HEK293 (cell line): ENCODE measurements at regions not wholly inside any gene's neighbourhood (a gene's known extent, or its start where the extent isn't known, plus 50 kb on each side); places are given as distances from the start of the nearest gene placed in this dataset.
"Not testable (repeated sequence)": the region's sequence is repeated elsewhere in the genome, so short reads cannot be mapped to it uniquely, and the experiment has no call there.

Experiments
- CTCF ChIA-PET: fragments of 350-600 bp; formaldehyde crosslinking; extraction: SDS; loops from one replicate; lab custom pipeline; 2021; ENCODE audit warnings: antibody characterized with exemption; lab: Yijun Ruan, JAX
- POLR2A ChIA-PET: fragments of 300-600 bp; formaldehyde crosslinking; extraction: SDS; loops from one replicate; lab custom pipeline; 2020; ENCODE audit warnings: antibody characterized with exemption, inconsistent platforms; lab: Yijun Ruan, JAX
- H3K27ac ChIP-seq: fragments of 200-500 bp; sonication (Bioruptor generic); 2 replicates; pipeline ENCODE4 v1.5.1; 2014; ENCODE audit warnings: low read depth, low read length, control low read depth, inconsistent platforms; ENCODE audit errors: extremely low read depth
- H3K36me3 ChIP-seq, 2 experiments: fragments of 200-500 bp in 1 of 2; sonication (Bioruptor generic) in 1 of 2; 1 replicate in 1 of 2; 2 replicates in 1 of 2; pipeline ENCODE4 v1.5.1; 2014 to 2017; ENCODE audit warnings: inconsistent platforms in 2 of 2, low read length in 2 of 2; ENCODE audit not compliant: control insufficient read depth in 2 of 2, insufficient read depth in 1 of 2
- H3K4me1 ChIP-seq: fragments of 200-500 bp; sonication (Bioruptor generic); 2 replicates; pipeline ENCODE4 v1.5.1; 2014; ENCODE audit warnings: mild to moderate bottlenecking, low read length, inconsistent platforms; ENCODE audit not compliant: control insufficient read depth, insufficient read depth
- H3K4me3 ChIP-seq: 2 replicates; pipeline ENCODE4 v1.5.1; 2011; ENCODE audit warnings: low read depth, mild to moderate bottlenecking, control low read depth, low read length, moderate library complexity
- H3K9me3 ChIP-seq: fragments of 200-500 bp; sonication (Bioruptor generic); 2 replicates; pipeline ENCODE4 v1.5.1; 2014; ENCODE audit warnings: low read depth, low read length, inconsistent platforms; ENCODE audit not compliant: control insufficient read depth, insufficient read depth
- BCL11B ChIP-seq: fragments of 450-650 bp; formaldehyde crosslinking; IDR thresholded peaks from 2 replicates; pipeline ENCODE4 v1.5.1; 2016; ENCODE audit warnings: low read depth, missing biosample characterization, missing genetic modification characterization
- CTCF ChIP-seq: fragments of 450-650 bp; formaldehyde crosslinking; IDR thresholded peaks from 2 replicates; pipeline ENCODE4 v1.5.1; 2016; ENCODE audit warnings: missing biosample characterization, missing genetic modification characterization
- INSM2 ChIP-seq: fragments of 450-650 bp; formaldehyde crosslinking; IDR thresholded peaks from 2 replicates; pipeline ENCODE4 v1.5.1; 2016; ENCODE audit warnings: missing biosample characterization, missing genetic modification characterization
- OSR2 ChIP-seq: fragments of 450-650 bp; formaldehyde crosslinking; IDR thresholded peaks from 2 replicates; pipeline ENCODE4 v1.5.1; 2016; ENCODE audit warnings: missing biosample characterization, missing genetic modification characterization
- ZBTB17 ChIP-seq: fragments of 450-650 bp; formaldehyde crosslinking; IDR thresholded peaks from 2 replicates; pipeline ENCODE4 v1.5.1; 2016; ENCODE audit warnings: missing biosample characterization, missing genetic modification characterization
- ZNF239 ChIP-seq: fragments of 450-650 bp; formaldehyde crosslinking; IDR thresholded peaks from 2 replicates; pipeline ENCODE4 v1.5.1; 2016; ENCODE audit warnings: missing biosample characterization, missing genetic modification characterization
- ZNF24 ChIP-seq: fragments of 450-650 bp; formaldehyde crosslinking; IDR thresholded peaks from 2 replicates; pipeline ENCODE4 v1.5.1; 2016; ENCODE audit warnings: missing biosample characterization, missing genetic modification characterization
- ZNF248 ChIP-seq: fragments of 450-650 bp; formaldehyde crosslinking; IDR thresholded peaks from 2 replicates; pipeline ENCODE4 v1.5.1; 2017; ENCODE audit warnings: missing biosample characterization, missing genetic modification characterization
- ZNF518A ChIP-seq: fragments of 450-650 bp; formaldehyde crosslinking; conservative IDR thresholded peaks from 2 replicates; pipeline ENCODE4 v1.5.1; 2016; ENCODE audit warnings: low read depth, missing biosample characterization, missing genetic modification characterization
- ZNF529 ChIP-seq: fragments of 450-650 bp; formaldehyde crosslinking; IDR thresholded peaks from 2 replicates; pipeline ENCODE4 v1.5.1; 2017; ENCODE audit warnings: missing genetic modification characterization, missing biosample characterization; ENCODE audit not compliant: insufficient replicate concordance
- ZNF660 ChIP-seq: fragments of 450-650 bp; IDR thresholded peaks from 2 replicates; pipeline ENCODE4 v1.5.1; 2018; ENCODE audit warnings: missing biosample characterization, mild to moderate bottlenecking, missing genetic modification characterization
- TF ChIP-seq, protein P1 (sequence below): sonication (generic); formaldehyde crosslinking; IDR thresholded peaks from 2 replicates; pipeline ENCODE4 v1.8.1; 2022; ENCODE audit warnings: mild to moderate bottlenecking, moderate library complexity, missing genetic modification reagents

GRCh38 chr11:122559734-122560382 is 95.7 kb upstream of the UBASH3B start (continued):
- no peak for TF ChIP-seq ZNF248 (tag by site-specific recombination)
- TF ChIP-seq, protein P1, sequence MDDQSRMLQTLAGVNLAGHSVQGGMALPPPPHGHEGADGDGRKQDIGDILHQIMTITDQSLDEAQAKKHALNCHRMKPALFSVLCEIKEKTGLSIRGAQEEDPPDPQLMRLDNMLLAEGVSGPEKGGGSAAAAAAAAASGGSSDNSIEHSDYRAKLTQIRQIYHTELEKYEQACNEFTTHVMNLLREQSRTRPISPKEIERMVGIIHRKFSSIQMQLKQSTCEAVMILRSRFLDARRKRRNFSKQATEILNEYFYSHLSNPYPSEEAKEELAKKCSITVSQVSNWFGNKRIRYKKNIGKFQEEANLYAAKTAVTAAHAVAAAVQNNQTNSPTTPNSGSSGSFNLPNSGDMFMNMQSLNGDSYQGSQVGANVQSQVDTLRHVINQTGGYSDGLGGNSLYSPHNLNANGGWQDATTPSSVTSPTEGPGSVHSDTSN (CRISPR knock-in tag), result no peak
- TF ChIP-seq ZNF518A (tag by site-specific recombination), result no peak
- peak; percentile 67; the same call in 1 of the 2 replicates for TF ChIP-seq ZBTB17 (tag by site-specific recombination)
- no peak for TF ChIP-seq ZNF239
- peak; percentile 50 for TF ChIP-seq CTCF (tag by site-specific recombination)
- no peak for TF ChIP-seq ZNF24 (tag by site-specific recombination)
- no peak for TF ChIP-seq ZNF660 (tag by site-specific recombination)
- TF ChIP-seq BCL11B (tag by site-specific recombination), result no peak
- no peak for TF ChIP-seq ZNF529 (tag by site-specific recombination)
- TF ChIP-seq OSR2, result no peak
- no peak for TF ChIP-seq INSM2

GRCh38 chr11:122559218-122559617 is 96.3 kb upstream of the UBASH3B start:
- POLR2A ChIA-PET, result interaction anchor here (0.6 kb wide), 1 partner anchor 20 kb away, joined by 10 read pairs; no protein-coding TSS in a partner anchor

DNA sequence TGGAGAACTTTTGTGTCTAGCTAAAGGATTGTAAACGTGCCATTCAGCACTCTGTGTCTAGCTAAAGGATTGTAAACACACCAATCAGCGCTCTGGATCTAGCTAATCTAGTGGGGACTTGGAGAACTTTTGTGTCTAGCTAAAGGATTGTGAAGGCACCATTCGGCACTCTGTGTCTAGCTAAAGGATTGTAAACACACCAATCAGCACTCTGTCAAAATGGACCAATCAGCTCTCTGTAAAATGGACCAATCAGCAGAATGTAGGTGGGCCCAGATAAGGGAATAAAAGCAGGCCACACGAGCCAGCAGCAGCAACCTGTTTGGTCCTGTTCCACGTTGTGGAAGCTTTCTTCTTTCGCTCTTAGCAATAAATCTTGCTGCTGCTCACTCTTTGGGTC is 98.4 kb upstream of the UBASH3B start:
- not testable (repeated sequence) for H3K4me1 ChIP-seq, H3K27ac ChIP-seq, H3K36me3 ChIP-seq, H3K9me3 ChIP-seq, H3K4me3 ChIP-seq
- ChIA-PET POLR2A (interaction anchor here (0.5 kb wide), 1 partner anchor 451 kb away, joined by 3 read pairs; no protein-coding TSS in a partner anchor), CTCF (interaction anchor here (0.5 to 2.2 kb wide), 8 partner anchors 13 to 693 kb away, joined by 3 to 11 read pairs (median 4); no protein-coding TSS in a partner anchor)

More at GRCh38 chr11:122559218-122559617, 96.3 kb upstream of the UBASH3B start:
- not testable (repeated sequence) for H3K4me1 ChIP-seq, H3K9me3 ChIP-seq, H3K36me3 ChIP-seq, H3K4me3 ChIP-seq, H3K27ac ChIP-seq
- CTCF ChIA-PET, result interaction anchor here (0.6 kb wide), 4 partner anchors 11 to 94 kb away, joined by 3 read pairs; no protein-coding TSS in a partner anchor
